ENCODE measurements at regions not wholly inside any gene's neighbourhood (a gene's known extent, or its start where the extent isn't known, plus 50 kb on each side); places are given as distances from the start of the nearest gene placed in this dataset.
"Not testable (repeated sequence)": the region's sequence is repeated elsewhere in the genome, so short reads cannot be mapped to it uniquely, and the experiment has no call there.

GRCh38 chr3:87789049-87789448 lies 269.8 kb downstream of the CGGBP1 start:
- not testable (repeated sequence) for TF ChIP-seq EZH2 (IDR thresholded peaks at IDR 0.05; ENCODE audit: low read length); CTCF (optimal IDR thresholded peaks at IDR 0.05 in 1 of 3, IDR thresholded peaks at IDR 0.05 in 1 of 3, conservative IDR thresholded peaks at IDR 0.05 in 1 of 3; ENCODE audit: extremely low read depth in 1 of 3, insufficient read depth in 2 of 3, low read length in 3 of 3)

Measured in keratinocyte (primary cell).